GM12801 (cell line): ENCODE measurements at regions not wholly inside any gene's neighbourhood (a gene's known extent, or its start where the extent isn't known, plus 50 kb on each side); places are given as distances from the start of the nearest gene placed in this dataset.

Experiments used
- TF ChIP-seq, protein P1 (sequence below): IDR thresholded peaks from one replicate; pipeline ENCODE4 v1.5.1; 2011; ENCODE audit warnings: control low read depth; ENCODE audit not compliant: insufficient read length; ENCODE audit errors: extremely low read depth

DNA sequence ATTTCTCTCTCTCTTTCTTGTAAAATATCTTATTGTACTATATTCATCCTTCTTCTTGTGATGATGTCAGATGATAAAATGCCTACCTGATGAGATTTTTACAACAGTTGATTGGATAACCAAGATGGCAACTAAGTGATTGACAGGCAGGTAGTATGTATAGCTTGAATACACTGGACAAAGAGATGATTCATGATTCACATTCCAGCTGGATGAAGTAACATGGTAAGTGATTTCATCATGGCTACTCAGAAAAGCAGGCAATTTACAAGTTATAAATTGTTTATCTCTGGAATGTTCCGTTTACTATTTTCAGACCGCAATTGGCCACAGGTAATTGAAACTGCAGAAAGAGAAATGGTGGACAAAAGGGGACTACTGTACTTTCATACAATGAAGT, 1471.7 kb upstream of the C9orf72 start:
- TF ChIP-seq, protein P1, sequence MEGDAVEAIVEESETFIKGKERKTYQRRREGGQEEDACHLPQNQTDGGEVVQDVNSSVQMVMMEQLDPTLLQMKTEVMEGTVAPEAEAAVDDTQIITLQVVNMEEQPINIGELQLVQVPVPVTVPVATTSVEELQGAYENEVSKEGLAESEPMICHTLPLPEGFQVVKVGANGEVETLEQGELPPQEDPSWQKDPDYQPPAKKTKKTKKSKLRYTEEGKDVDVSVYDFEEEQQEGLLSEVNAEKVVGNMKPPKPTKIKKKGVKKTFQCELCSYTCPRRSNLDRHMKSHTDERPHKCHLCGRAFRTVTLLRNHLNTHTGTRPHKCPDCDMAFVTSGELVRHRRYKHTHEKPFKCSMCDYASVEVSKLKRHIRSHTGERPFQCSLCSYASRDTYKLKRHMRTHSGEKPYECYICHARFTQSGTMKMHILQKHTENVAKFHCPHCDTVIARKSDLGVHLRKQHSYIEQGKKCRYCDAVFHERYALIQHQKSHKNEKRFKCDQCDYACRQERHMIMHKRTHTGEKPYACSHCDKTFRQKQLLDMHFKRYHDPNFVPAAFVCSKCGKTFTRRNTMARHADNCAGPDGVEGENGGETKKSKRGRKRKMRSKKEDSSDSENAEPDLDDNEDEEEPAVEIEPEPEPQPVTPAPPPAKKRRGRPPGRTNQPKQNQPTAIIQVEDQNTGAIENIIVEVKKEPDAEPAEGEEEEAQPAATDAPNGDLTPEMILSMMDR: no peak

- TF ChIP-seq, protein P1: no peak
Observed at GRCh38 chr9:29060041-29060440, 1486.8 kb upstream of the C9orf72 start.

- TF ChIP-seq, protein P1: no peak
Observed at GRCh38 chr9:29062446-29062845, 1489.2 kb upstream of the C9orf72 start.

- TF ChIP-seq, protein P1: no peak
Observed at GRCh38 chr9:29063031-29063430, 1489.8 kb upstream of the C9orf72 start.

DNA sequence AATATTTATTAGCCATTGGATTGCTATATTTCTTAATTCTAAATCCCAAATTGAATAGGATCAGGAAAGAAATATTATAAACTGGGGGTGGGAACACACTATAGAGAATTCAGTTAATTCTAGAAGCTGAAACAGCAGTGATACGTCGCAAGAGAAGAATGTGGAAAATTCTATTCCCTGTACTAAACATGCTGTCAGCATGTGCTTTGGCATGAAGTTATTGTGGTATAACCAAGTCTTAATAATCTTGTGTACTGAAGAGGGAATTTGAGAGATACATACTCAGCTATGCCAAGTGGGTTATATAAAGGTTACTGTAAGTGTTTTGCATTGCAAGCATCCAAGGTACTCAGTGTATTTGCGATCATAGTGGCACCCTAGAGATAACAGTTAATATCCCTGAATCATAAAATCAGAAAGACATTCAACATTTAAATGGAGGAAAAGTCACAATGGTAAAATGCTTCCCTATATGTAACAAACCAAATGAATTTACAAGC, 1492.9 kb upstream of the C9orf72 start:
- TF ChIP-seq, protein P1: no peak

DNA sequence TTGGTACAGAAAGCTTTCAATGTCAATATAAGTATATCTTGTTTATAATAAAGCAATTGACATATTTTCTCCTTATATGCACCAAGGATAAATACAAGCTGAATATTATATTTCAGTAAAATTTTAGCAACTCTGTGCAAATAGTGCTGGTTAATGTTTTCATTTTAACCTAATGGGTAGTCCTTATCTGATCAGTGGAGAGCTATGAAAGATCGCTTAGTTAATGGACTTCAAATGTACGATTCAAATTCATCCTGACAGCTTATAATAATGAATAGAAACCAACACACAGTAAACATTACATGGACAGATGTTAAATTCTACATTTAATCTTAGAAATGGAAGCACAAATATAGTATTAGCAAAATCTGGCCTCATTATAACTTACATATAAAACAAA, 1495.2 kb upstream of the C9orf72 start:
- TF ChIP-seq, protein P1: no peak

- TF ChIP-seq, protein P1: no peak
Observed at GRCh38 chr9:29069376-29069775, 1496.1 kb upstream of the C9orf72 start.
